IMR-90 (cell line): ENCODE measurements at regions not wholly inside any gene's neighbourhood (a gene's known extent, or its start where the extent isn't known, plus 50 kb on each side); places are given as distances from the start of the nearest gene placed in this dataset.

Experiments
- ATAC-seq: fragments of 200-7000 bp; cut with Tn5 transposase; 2 replicates; pipeline ENCODE4 v1.9.1; 2020; ENCODE audit warnings: low read depth, mild to moderate bottlenecking, moderate library complexity
- BruUV-seq: library from RNA; stranded (reverse); fragments of 400-500 nt; replicated peaks from 2 replicates; lab custom pipeline; 2021; lab: Mats Ljungman, UMichigan
- CTCF ChIA-PET: fragments of 300-600 bp; formaldehyde crosslinking; extraction: SDS; loops from one replicate; lab custom pipeline; 2021; ENCODE audit warnings: antibody characterized with exemption; lab: Yijun Ruan, JAX
- POLR2A ChIA-PET: fragments of 300-600 bp; sonication (Branson Sonifier 250); formaldehyde crosslinking; loops from one replicate; lab custom pipeline; 2022; ENCODE audit warnings: antibody characterized with exemption; ENCODE audit not compliant: unreplicated experiment; lab: Charles Lee
- DNase-seq: peaks from one replicate; pipeline ENCODE4 v3.0.0; 2013
- H2AFZ ChIP-seq: replicated peaks from 2 replicates; pipeline ENCODE3; 2013; ENCODE audit warnings: low read length, mild to moderate bottlenecking; ENCODE audit not compliant: poor library complexity
- H2AK5ac ChIP-seq: 2 replicates; pipeline ENCODE4 v1.6.1; 2013; ENCODE audit warnings: low read depth, low read length, inconsistent platforms
- H2AK9ac ChIP-seq: replicated peaks from 2 replicates; pipeline ENCODE3; 2013; ENCODE audit warnings: mild to moderate bottlenecking, low read depth, low read length, moderate library complexity; ENCODE audit not compliant: poor library complexity
- H2BK120ac ChIP-seq: 2 replicates; pipeline ENCODE4 v1.6.1; 2013; ENCODE audit warnings: low read depth, low read length, inconsistent platforms
- H2BK15ac ChIP-seq: 3 replicates; pipeline ENCODE4 v1.6.1; 2013; ENCODE audit warnings: low read depth, low read length, inconsistent platforms
- H2BK20ac ChIP-seq: 2 replicates; pipeline ENCODE4 v1.6.1; 2013; ENCODE audit warnings: low read depth, mild to moderate bottlenecking, inconsistent platforms, low read length, moderate library complexity
- H2BK5ac ChIP-seq: 2 replicates; pipeline ENCODE4 v1.6.1; 2013; ENCODE audit warnings: mild to moderate bottlenecking, low read depth, low read length, inconsistent platforms; ENCODE audit not compliant: poor library complexity, severe bottlenecking
- H3K14ac ChIP-seq: replicated peaks from 2 replicates; pipeline ENCODE4 v1.6.1; 2013; ENCODE audit warnings: low read depth, low read length, inconsistent platforms
- H3K18ac ChIP-seq: 2 replicates; pipeline ENCODE4 v1.6.1; 2013; ENCODE audit warnings: low read depth, low read length, control low read depth
- H3K23ac ChIP-seq: 2 replicates; pipeline ENCODE4 v1.6.1; 2013; ENCODE audit warnings: low read depth, low read length, inconsistent platforms
- H3K27ac ChIP-seq: 2 replicates; pipeline ENCODE4 v1.5.1; 2013; ENCODE audit warnings: mild to moderate bottlenecking, control low read depth, low read length; ENCODE audit not compliant: insufficient read depth
- H3K27me3 ChIP-seq: 2 replicates; pipeline ENCODE4 v1.6.1; 2013; ENCODE audit warnings: low read length; ENCODE audit not compliant: control insufficient read depth, insufficient read depth
- H3K36me3 ChIP-seq: 2 replicates; pipeline ENCODE4 v1.6.1; 2013; ENCODE audit warnings: low read length, mixed read lengths; ENCODE audit not compliant: control insufficient read depth, insufficient read depth
- H3K4ac ChIP-seq: 2 replicates; pipeline ENCODE4 v1.6.1; 2013; ENCODE audit warnings: low read depth, low read length, inconsistent platforms
- H3K4me1 ChIP-seq: 2 replicates; pipeline ENCODE4 v1.6.1; 2013; ENCODE audit warnings: low read length, mixed read lengths; ENCODE audit not compliant: control insufficient read depth, insufficient read depth
- H3K4me2 ChIP-seq: 2 replicates; pipeline ENCODE4 v1.6.1; 2013; ENCODE audit warnings: low read depth, mild to moderate bottlenecking, control low read depth, low read length, moderate library complexity
- H3K4me3 ChIP-seq: 2 replicates; pipeline ENCODE4 v1.5.1; 2013; ENCODE audit warnings: low read depth, mild to moderate bottlenecking, control low read depth, low read length, moderate library complexity; ENCODE audit not compliant: insufficient read depth
- H3K56ac ChIP-seq: 2 replicates; pipeline ENCODE4 v1.6.1; 2013; ENCODE audit warnings: low read length, inconsistent platforms; ENCODE audit not compliant: insufficient read depth; ENCODE audit errors: extremely low read depth
- H3K79me1 ChIP-seq, 2 experiments: 2 replicates each; pipeline ENCODE4 v1.6.1; 2013; ENCODE audit warnings: low read length in 2 of 2, inconsistent platforms in 1 of 2, low read depth in 1 of 2
- H3K9ac ChIP-seq: 2 replicates; pipeline ENCODE4 v1.6.1; 2013; ENCODE audit warnings: low read depth, low read length, control low read depth
- H3K9me1 ChIP-seq: 2 replicates; pipeline ENCODE4 v1.6.1; 2013; ENCODE audit warnings: low read length, inconsistent platforms; ENCODE audit not compliant: insufficient read depth
- H3K9me3 ChIP-seq: 2 replicates; pipeline ENCODE4 v1.6.1; 2013; ENCODE audit warnings: low read length; ENCODE audit not compliant: control insufficient read depth, insufficient read depth
- H4K20me1 ChIP-seq: 2 replicates; pipeline ENCODE4 v1.6.1; 2013; ENCODE audit warnings: low read length, inconsistent platforms; ENCODE audit not compliant: insufficient read depth
- H4K5ac ChIP-seq: 2 replicates; pipeline ENCODE4 v1.6.1; 2013; ENCODE audit warnings: mild to moderate bottlenecking, low read depth, low read length, control low read depth
- H4K8ac ChIP-seq, 2 experiments: 2 replicates each; pipeline ENCODE4 v1.6.1; 2013; ENCODE audit warnings: low read depth in 2 of 2, low read length in 2 of 2, control low read depth in 1 of 2, inconsistent platforms in 1 of 2
- H4K91ac ChIP-seq: 2 replicates; pipeline ENCODE4 v1.6.1; 2013; ENCODE audit warnings: low read depth, low read length, inconsistent platforms; ENCODE audit not compliant: insufficient read depth
- BHLHE40 ChIP-seq: fragments of 150-350 bp; IDR thresholded peaks from 2 replicates; pipeline ENCODE4 v1.6.1; 2016; ENCODE audit warnings: mild to moderate bottlenecking, low read depth, low read length
- CEBPB ChIP-seq: IDR thresholded peaks from 2 replicates; pipeline ENCODE4 v1.6.1; 2012; ENCODE audit warnings: low read depth, low read length, improper control_type of control experiment
- CHD1 ChIP-seq: IDR thresholded peaks from 2 replicates; pipeline ENCODE4 v1.6.1; 2012; ENCODE audit warnings: low read depth, low read length, improper control_type of control experiment
- FOS ChIP-seq: fragments of 150-350 bp; IDR thresholded peaks from 2 replicates; pipeline ENCODE4 v1.6.1; 2016; ENCODE audit warnings: low read depth, low read length
- MAFK ChIP-seq: IDR thresholded peaks from 2 replicates; pipeline ENCODE4 v1.6.1; 2012; ENCODE audit warnings: low read depth, low read length, improper control_type of control experiment
- MAZ ChIP-seq: IDR thresholded peaks from 2 replicates; pipeline ENCODE4 v1.6.1; 2012; ENCODE audit warnings: low read depth, mild to moderate bottlenecking, low read length, improper control_type of control experiment, moderate library complexity, borderline replicate concordance
- MXI1 ChIP-seq: IDR thresholded peaks from 2 replicates; pipeline ENCODE4 v1.6.1; 2012; ENCODE audit warnings: low read depth, mild to moderate bottlenecking, low read length, moderate library complexity, borderline replicate concordance
- NFE2L2 ChIP-seq: fragments of 150-350 bp; IDR thresholded peaks from 2 replicates; pipeline ENCODE4 v1.6.1; 2016; ENCODE audit warnings: low read depth, mild to moderate bottlenecking, low read length
- POLR2A ChIP-seq: IDR thresholded peaks from 2 replicates; pipeline ENCODE4 v1.6.1; 2012; ENCODE audit warnings: mild to moderate bottlenecking, low read depth, low read length
- RAD21 ChIP-seq: IDR thresholded peaks from 2 replicates; pipeline ENCODE4 v1.6.1; 2012; ENCODE audit warnings: low read length, improper control_type of control experiment
- RCOR1 ChIP-seq: IDR thresholded peaks from 2 replicates; pipeline ENCODE4 v1.6.1; 2012; ENCODE audit warnings: mild to moderate bottlenecking, low read length, improper control_type of control experiment; ENCODE audit not compliant: insufficient replicate concordance
- RFX5 ChIP-seq: IDR thresholded peaks from 2 replicates; pipeline ENCODE4 v1.8.0; 2012; ENCODE audit warnings: low read depth, mild to moderate bottlenecking, low read length, moderate library complexity
- SMC3 ChIP-seq: fragments of 150-350 bp; IDR thresholded peaks from 2 replicates; pipeline ENCODE4 v1.6.1; 2016; ENCODE audit warnings: low read depth, mild to moderate bottlenecking, antibody characterized with exemption, low read length, moderate library complexity
- WGBS, 2 experiments: methylation state at CpG; one replicate each; pipeline versions ENCODE4 v1.1.5 to v1.1.7; 2013; ENCODE audit warnings: missing lambda C conversion rate in 2 of 2; ENCODE audit not compliant: insufficient read length in 1 of 2; ENCODE audit errors: extremely low coverage in 2 of 2; 5-methylcytosine and 5-hydroxymethylcytosine counted together
- dilution Hi-C: fragments of 300-500 bp; cut with HindIII; formaldehyde crosslinking; loops from one replicate; pipeline ENCODE4 v1.14.3; 2018; ENCODE audit warnings: low sequenced_read_pairs; ENCODE audit not compliant: unreplicated experiment
- in situ Hi-C: fragments of 300-500 bp; cut with MboI; formaldehyde crosslinking; loops from 3 replicates; pipeline ENCODE4 v1.14.3; 2019; ENCODE audit warnings: low sequenced_read_pairs, inconsistent platforms, mixed read lengths
- intact Hi-C: fragments of 100-400 bp; cut with micrococcal nuclease; formaldehyde crosslinking; loops from 2 replicates; pipeline ENCODE4 v1.10.0; 2022
- TF ChIP-seq, protein P1 (sequence below): fragments of 150-350 bp; IDR thresholded peaks from 2 replicates; pipeline ENCODE4 v1.6.1; 2016; ENCODE audit warnings: low read depth, mild to moderate bottlenecking, low read length, moderate library complexity, borderline replicate concordance
- TF ChIP-seq, protein P2 (sequence below): fragments of 150-350 bp; IDR thresholded peaks from 2 replicates; pipeline ENCODE4 v1.6.1; 2017; ENCODE audit warnings: mild to moderate bottlenecking, antibody characterized with exemption, low read length, low read depth
- TF ChIP-seq, protein P3 (sequence below): conservative IDR thresholded peaks from 2 replicates; pipeline ENCODE4 v1.5.1; 2012; ENCODE audit warnings: mild to moderate bottlenecking, low read depth, low read length, improper control_type of control experiment

DNA sequence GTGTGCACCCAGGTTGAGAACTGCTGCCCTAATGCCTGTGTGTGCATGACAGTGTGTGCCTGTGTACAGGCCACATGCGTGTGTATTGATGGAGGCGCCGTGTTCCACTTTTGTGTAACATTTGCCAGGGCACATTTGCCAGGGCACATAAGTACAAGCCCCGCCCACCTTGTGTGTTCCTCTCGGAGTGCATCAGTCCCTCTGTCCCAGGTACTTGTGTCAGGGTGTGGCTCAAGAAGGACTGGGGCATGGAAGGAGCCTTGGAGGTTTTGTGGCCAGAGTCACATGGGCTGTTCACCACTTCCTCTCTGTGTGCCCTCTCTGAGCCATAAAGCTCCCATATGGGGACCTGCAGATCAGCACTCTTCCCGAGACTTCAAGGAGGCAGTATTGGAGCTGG lies 73.9 kb downstream of the MRM1 start:
- Histone ChIP-seq H2BK5ac (no peak overlapping the region), H3K56ac (no peak overlapping the region), H2BK15ac (no peak overlapping the region), H4K91ac (no peak overlapping the region), H4K5ac (no peak overlapping the region), H4K20me1 (no peaks in the 10 kb centered on the region), H2AFZ (no peak overlapping the region), H3K4me3 (no peak overlapping the region), H3K4me2 (no peak overlapping the region), H2BK120ac (no peak overlapping the region), H3K23ac (no peak overlapping the region), H3K18ac (no peak overlapping the region), H3K4ac (no peak overlapping the region), H3K79me1 (no peaks in the 10 kb centered on the region), H3K9me3 (no peaks in the 10 kb centered on the region), H3K4me1 (no peaks in the 10 kb centered on the region), H3K14ac (no peak overlapping the region), H3K36me3 (no peaks in the 10 kb centered on the region), H3K9me1 (no peaks in the 10 kb centered on the region), H2BK20ac (no peak overlapping the region), H3K27ac (no peak overlapping the region), H4K8ac (no peak overlapping the region), H2AK9ac (no peak overlapping the region), H3K27me3 (peaks cover 23% of the 10 kb centered on the region), H3K9ac (no peak overlapping the region), H2AK5ac (no peak overlapping the region)
- TF ChIP-seq MAZ = no peak
- TF ChIP-seq, protein P1, sequence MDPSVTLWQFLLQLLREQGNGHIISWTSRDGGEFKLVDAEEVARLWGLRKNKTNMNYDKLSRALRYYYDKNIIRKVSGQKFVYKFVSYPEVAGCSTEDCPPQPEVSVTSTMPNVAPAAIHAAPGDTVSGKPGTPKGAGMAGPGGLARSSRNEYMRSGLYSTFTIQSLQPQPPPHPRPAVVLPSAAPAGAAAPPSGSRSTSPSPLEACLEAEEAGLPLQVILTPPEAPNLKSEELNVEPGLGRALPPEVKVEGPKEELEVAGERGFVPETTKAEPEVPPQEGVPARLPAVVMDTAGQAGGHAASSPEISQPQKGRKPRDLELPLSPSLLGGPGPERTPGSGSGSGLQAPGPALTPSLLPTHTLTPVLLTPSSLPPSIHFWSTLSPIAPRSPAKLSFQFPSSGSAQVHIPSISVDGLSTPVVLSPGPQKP = no peak
- no peak for TF ChIP-seq BHLHE40
- no peak for TF ChIP-seq NFE2L2
- TF ChIP-seq CEBPB = no peak
- TF ChIP-seq RFX5 = no peak
- no peak for TF ChIP-seq FOS
- no peak for TF ChIP-seq POLR2A
- TF ChIP-seq, protein P2, sequence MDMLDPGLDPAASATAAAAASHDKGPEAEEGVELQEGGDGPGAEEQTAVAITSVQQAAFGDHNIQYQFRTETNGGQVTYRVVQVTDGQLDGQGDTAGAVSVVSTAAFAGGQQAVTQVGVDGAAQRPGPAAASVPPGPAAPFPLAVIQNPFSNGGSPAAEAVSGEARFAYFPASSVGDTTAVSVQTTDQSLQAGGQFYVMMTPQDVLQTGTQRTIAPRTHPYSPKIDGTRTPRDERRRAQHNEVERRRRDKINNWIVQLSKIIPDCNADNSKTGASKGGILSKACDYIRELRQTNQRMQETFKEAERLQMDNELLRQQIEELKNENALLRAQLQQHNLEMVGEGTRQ = no peak
- no peak for TF ChIP-seq RAD21
- no peak for TF ChIP-seq CHD1
- no peak for TF ChIP-seq MAFK
- no peak for TF ChIP-seq RCOR1
- TF ChIP-seq, protein P3, sequence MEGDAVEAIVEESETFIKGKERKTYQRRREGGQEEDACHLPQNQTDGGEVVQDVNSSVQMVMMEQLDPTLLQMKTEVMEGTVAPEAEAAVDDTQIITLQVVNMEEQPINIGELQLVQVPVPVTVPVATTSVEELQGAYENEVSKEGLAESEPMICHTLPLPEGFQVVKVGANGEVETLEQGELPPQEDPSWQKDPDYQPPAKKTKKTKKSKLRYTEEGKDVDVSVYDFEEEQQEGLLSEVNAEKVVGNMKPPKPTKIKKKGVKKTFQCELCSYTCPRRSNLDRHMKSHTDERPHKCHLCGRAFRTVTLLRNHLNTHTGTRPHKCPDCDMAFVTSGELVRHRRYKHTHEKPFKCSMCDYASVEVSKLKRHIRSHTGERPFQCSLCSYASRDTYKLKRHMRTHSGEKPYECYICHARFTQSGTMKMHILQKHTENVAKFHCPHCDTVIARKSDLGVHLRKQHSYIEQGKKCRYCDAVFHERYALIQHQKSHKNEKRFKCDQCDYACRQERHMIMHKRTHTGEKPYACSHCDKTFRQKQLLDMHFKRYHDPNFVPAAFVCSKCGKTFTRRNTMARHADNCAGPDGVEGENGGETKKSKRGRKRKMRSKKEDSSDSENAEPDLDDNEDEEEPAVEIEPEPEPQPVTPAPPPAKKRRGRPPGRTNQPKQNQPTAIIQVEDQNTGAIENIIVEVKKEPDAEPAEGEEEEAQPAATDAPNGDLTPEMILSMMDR = no peak
- no peak for TF ChIP-seq SMC3
- TF ChIP-seq MXI1 = no peak
- no TSS peak for BruUV-seq
- POLR2A ChIA-PET = no interaction called here
- DNase-seq (no peak), ATAC-seq (no peak)
- no CpG with 5 or more reads among the region's 6 CpGs for WGBS, 2 experiments
- intact Hi-C loops = no loop called here
- dilution Hi-C loops = no loop called here
- in situ Hi-C loops = no loop called here
- CTCF ChIA-PET = no interaction called here
